HTERT RPE-1 (cell line): ENCODE measurements at regions not wholly inside any gene's neighbourhood (a gene's known extent, or its start where the extent isn't known, plus 50 kb on each side); places are given as distances from the start of the nearest gene placed in this dataset.
"Not testable (repeated sequence)": the region's sequence is repeated elsewhere in the genome, so short reads cannot be mapped to it uniquely, and the experiment has no call there.

ENCODE experiments used
- in situ Hi-C: fragments of 300-500 bp; cut with MboI; formaldehyde crosslinking; loops from 4 replicates; pipeline ENCODE4 v1.14.3; 2020; ENCODE audit warnings: low sequenced_read_pairs

DNA sequence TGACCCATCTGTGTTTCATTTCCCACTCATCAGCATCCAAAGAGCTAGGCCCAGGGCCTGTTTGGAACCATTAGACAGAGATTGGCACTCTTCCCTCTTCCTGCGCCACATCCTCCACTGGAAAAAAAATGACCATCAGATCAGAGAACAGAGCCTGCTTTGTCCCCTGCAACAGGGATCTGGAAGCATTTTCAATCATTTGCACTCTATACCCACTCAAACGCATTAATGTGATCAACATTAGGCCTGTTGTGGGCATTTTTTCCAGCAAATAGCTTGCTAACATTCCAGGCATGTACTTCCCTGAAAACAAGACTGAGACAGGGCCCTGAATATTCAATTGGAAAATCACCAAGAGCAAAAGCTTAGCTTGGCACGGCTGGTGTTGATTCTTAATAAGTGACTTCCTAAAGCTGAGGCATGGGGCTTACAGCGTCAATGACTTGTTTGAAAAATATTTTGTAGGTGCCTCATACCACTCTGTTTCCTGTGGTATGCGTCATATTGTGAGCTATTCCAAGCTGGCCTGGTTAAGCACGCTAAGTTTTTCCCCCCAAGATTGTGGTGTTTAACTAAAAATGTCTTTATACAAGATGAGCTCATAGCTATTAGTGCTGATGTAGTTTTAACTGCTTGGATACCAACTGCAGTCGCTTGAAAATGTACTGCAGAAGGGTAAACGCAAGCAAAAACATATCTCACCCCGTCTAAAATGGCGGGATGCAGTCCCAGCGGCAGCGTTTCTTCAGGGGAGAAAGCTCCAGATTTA, 404.4 kb downstream of the SPRY2 start:
- in situ Hi-C loops: no loop called here

DNA sequence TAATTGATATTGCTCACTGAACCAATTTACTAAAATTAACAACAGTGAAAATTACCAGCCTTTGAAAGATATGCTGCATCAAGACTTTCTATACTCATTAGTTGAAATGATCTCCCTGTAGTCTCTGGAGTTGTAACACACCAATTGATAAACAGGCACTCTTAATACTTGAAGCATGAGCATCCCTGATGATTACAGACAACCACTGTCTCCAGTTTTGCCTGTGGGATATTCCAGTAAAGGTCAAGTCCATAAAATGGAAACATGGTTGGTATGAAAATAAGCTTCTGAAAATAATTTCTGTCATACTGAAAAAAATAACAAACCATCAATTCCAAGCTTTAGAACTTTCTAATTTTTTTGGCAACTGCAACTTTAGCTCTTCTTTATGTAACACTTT, 405.8 kb downstream of the SPRY2 start:
- in situ Hi-C loops: no loop called here

DNA sequence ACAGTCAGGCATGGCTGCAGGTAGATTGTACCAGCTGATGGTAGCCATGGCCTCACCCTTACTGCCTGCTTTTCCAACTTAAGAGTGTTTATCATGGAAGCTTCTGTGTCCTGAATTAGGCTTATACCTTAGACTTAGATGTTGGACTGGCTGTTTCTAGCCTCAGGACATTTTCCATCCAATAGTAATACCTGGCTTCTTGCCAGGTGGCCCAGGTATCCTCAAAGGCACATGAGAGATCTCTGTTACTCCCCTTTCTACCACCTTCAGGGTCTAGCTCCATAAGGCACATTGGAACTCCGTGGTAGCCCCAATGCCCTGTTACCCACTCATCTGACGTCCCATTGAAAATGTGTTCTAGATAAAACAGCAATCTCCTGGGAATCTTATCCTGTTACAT, 407.5 kb downstream of the SPRY2 start:
- in situ Hi-C loops: no loop called here

DNA sequence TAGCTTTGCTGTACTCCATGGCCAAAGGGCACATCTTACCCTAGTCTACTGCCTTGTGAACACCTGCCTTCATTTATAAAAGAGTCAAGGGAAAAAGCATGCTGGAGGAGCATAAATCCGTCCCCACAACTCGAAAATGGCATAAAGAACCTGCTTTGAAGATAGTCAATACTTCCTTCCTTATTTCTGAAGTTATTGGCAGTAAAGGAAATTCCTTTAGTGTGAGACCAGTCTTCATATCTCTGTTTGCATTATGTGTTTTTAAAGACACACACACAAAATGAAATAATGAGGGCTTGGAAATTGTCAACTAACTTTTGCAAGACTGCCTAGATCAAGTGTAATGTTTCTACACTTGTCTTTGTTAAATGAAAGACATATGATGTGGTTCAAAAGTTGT, 408.4 kb downstream of the SPRY2 start:
- in situ Hi-C loops: no loop called here

DNA sequence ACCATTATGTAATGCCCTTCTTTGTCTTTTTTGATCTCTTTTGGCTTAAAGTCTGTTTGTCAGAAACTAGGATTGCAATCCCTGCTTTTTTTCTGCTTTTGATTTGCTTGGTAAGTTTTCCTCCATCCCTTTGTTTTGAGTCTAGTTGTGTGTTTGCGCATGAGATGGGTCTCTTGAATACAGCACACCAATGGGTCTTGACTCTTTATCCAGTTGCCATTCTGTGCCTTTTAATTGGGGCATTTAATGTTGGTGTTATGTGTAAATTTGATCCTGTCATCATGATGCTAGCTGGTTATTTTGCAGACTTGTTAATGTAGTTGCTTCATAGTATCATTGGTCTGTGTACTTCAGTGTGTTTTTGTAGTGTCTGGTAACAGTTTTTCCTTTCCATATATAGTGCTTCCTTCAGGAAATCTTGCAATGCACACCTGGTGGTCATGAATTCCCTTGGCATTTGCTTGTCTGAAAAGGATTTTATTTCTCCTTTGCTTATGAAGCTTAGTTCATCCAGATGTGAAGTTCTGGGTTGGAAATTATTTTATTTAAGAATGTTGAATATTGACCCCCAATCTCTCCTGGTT, 416.9 kb downstream of the SPRY2 start:
- in situ Hi-C loops: not testable (repeated sequence)

DNA sequence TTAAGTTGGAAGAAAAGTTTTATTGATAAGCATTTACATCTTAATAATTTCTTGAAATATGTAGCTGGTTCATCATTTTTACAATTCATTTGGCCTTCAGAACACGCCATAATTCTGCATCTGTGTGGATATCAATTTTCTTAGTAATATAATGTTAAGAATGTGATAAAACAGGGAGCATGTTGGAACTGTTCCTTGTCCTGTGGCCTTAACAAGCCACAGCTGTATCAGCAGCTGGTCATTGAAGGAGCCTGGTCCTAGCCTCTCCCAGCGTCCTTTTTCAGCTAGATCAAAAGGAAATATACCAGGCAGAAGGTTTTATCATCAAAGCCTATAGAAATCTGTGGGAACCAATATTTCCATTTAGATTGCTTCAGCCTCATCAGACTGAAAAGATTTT, 421.8 kb downstream of the SPRY2 start:
- in situ Hi-C loops: no loop called here

DNA sequence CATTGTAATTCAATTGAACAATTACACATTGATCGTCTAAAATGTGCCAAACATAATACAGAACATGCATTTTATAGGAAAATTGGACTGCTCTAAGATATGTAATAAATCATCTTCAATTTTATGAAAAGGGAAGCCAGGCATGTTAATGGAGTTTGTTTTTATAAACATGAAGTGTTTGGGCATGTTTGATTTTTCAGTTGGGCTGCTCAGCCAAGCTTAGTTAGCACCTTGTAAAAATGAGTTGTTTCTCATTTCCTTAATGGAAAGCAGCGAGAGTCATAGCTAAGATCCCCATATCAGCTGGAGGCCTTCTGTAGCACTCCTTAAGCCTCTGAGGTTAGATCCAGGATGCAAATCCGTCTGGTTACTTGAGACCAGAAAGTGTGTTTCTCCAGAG, 422.3 kb downstream of the SPRY2 start:
- in situ Hi-C loops: no loop called here

DNA sequence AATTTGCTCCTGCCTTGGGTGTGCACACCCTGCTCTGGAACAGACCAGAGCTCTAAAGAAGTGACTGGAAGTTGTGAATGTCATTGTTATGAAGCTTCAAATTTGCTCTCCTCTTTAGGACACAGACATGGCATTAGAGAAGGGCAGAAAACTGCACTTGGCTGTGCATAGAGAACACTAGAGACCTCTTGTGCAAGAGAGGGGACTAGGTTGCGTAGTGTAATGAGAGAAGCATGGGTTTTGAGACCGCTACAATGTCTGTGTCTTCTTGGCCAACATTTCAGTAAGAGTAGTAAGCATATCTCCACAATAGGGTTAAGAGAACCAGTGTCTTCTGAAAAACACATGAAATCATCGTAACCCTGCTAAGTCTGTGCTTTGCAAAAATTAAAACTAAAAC, 423.3 kb downstream of the SPRY2 start:
- in situ Hi-C loops: no loop called here

DNA sequence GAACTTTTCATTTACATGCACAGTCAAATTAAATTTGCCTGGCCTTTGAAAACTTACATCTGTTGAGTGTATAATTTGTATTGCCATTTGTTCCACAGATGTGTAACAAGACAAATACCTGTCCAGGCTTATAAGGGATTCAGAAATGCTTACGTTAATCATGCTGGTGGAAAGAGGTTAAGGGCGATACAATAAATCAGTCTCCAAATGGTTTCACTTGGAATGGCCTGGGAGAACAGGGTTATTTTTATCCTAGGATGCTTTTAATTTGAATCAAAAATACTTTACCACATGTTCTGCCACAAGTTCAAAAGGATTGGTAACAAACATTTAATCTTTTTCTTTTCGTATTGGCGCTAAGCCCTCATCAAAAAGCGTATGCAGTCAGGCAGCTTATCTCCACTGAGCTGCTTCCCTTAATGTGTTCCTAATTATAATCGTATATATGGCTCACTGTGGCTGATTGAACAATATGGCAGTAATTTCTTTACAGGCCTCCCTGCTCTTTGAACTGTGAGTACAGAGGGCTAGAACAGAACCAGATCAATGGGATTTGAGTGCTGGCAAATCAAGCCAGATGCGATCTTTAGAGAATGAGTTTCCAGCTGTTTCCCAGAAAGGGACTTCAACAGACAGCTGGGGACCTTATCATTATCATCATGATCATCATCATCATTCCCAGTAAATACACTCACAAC, 425.7 kb downstream of the SPRY2 start:
- in situ Hi-C loops: no loop called here

DNA sequence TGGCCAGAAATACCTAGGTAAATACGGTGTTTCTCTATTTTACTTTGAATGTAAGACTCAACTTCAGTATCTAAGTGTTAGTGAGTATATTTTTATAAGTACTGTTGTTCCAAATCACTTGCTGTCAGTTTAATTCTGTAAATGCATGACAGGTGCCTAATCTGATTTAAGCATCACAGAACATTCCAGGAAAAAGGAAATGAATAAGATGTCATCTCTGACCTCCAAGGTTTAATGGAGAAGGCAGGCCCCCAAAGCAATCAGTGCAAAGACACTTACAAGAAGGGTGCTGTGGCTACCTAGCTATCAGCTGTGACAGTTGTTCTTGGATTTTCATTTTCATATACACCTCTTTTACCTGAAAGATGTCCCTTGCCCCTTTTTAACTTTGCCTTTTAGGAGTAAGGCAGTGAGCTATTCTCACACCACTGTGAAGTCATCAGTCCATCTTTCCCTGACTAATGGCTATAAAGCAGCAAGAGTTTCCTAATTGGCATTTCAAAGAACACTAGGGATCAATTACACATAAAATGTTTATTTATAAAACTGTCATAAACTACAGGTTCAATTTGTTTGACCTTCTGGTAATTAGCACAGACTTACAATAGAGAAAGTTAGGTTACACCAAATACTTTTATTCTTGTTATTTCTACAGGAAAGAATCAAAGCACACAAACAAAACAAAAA, 427.6 kb downstream of the SPRY2 start:
- in situ Hi-C loops: no loop called here

DNA sequence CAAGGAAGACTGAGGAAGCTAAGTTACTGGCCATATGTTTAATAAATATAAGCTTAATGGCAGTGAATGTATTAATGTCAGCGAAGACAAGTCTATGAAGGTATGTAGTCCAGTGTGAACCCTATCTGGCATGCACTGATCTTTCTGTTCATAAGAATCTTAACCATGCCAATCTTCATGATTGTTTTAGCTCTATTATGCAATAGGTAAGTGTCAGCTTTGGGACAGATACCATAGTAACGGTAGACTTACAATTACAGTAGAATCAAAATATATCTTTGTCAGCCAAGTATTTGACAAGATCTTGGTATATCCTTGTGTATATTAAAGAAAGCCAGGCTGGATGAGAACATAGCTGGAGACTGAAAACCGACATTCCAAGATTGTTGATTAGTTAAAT, 428.5 kb downstream of the SPRY2 start:
- in situ Hi-C loops: no loop called here

DNA sequence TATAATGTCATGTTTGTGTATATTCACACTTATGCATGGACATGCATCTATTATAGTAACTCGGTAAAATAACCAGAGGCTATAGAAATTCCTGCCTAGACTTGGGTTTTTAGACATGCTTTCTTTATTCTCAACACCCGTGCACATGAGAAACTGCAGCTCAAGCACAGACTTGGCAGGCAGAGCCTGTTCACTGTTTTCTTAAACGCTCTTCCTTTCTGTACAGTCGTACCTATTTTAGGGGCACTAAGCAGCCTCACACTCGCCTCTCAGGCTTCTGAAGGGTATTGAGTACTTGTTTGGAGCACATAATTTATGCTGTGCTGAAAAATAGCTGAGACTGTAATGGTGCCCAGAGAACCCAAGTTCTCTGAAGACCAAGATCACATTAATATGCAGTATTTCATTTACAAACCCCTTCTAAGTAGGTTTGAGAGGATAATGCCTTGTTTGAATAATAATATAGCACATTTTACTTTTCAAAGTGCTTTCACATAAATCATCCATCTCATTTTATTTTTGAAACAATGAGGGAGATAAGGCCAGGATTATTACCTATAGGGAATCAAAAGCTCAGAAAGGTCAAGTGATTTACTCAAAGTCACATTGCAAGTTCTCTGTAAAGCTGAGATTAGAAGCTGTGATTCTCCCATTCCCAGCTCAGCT, 429.9 kb downstream of the SPRY2 start:
- in situ Hi-C loops: no loop called here

DNA sequence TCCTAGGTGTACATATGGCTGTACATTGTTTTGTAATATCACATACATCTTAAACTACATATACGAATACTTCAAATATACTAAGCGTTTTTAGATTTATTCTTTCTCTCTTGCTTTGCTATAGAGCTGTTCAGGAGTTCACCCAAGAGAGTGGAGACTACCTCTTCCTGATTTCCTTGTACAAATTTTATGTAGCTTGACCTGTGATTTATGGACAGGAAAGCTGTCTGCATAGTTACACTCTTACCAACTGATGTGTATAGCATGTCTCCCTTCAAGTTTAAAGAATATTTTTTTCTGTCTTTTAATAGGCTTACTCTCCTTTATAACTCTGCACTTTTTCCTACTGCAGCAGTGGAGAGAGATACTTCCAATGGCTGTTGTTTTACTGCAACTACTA, 428.7 kb downstream of the NDFIP2 start:
- in situ Hi-C loops: no loop called here

DNA sequence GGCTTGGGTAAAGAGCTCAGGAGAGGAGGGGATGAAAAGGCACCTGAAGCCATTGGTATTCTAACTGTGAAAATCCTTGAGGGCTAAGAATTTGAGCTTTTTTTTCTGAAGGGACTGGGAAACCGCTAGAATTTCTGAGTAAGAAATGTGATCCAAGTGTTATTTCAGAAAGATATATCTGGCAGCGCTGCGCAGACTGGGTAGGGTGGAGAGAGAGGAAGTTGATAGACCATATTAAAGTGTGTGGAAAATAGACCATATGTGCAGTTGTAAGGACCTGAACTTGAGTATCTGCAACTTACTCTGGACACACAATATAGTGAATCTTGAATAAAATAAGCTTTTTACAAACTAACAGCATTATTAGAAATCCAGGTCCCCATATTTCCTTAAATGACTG, 427.4 kb downstream of the NDFIP2 start:
- in situ Hi-C loops: no loop called here

DNA sequence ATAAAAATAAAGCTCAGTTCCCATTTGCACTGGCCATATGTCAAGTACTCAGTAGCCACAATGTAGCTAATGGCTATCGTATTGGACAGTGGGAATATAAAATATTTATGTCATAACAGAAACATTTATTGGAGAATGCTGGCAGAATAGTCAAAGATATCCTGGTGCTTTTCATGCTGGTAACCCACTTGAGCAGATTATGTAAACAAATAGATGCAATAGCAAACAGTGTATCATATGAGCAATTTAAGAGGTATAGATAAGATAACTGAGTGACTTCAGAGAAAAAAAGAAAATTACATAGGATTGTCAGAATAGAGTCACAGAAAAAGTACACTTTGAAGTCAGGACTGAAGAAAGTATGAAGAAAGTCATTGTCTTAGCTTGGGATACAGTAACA, 426.6 kb downstream of the NDFIP2 start:
- in situ Hi-C loops: no loop called here

DNA sequence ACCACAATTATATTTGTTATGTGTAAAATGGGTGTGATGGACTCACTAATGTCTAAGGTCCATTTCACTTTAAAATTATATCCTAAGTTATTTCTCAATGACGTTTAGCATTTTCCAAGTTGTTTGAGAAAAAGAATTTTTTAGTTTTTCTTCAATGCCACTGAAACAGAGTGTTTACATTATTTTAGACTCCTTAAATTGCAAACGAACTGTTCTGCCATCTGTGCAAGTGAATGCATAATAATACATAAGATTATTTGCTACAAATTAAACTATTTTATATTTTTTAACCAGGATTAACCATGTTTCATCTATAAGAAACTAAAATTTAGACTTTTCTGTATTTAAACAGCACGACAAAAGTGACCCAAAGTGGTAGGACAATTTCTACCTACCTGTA, 425.4 kb downstream of the NDFIP2 start:
- in situ Hi-C loops: no loop called here

DNA sequence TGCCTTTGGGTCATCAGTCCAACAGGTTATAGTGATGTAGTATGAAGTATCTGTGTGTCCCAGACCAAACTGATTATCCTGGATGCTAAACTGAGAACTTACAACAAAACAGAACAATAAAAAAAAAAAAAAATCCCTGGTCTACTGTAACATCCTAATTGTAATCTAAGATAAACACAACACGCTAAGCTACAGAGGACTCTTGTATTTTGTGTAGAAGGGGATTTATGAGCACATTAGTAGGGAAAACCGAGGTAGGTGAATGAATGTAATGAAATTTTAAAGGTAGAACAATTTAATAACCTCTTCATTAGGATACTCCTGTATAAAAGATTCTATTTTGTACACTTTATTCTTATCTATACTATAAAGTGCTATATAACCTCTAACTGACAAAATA, 424.1 kb downstream of the NDFIP2 start:
- in situ Hi-C loops: no loop called here

DNA sequence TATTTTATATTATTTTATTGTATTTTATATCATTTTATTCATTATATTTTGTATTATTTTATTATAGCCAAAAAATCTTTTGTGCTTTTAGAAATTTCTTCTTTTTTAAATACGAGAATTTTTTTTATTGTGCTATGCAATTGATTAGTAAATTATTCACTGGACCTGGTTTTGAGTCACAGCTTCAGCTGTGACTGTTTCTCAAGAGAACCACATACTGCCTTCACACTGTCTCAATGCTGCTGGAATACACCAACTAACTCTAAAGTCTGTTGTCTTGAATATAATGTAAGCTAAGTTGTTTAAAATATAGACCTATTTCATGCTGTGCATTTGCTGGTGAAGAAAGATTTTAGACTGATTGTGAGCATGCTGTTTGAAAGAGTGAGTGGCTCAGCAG, 423.6 kb downstream of the NDFIP2 start:
- in situ Hi-C loops: no loop called here

DNA sequence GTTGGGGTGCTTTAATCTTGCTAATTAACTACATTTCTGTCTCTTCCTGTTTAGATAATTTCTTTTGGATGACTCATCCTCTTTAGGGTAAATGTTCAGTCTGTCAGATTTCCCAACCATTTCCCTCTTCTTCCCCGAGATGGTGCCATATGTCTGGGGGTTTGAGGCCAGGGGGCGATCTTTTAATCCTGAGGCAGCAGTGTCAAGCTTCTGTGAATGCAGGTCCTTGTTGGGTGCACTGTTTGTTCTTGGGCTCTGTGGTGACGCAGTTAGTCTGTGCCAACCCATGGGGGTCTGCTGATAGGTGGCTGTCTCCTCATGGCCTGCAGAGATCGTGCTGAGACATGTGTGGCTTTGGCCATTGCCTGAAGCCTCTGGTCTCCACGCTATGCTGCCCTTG, 420.4 kb downstream of the NDFIP2 start:
- in situ Hi-C loops: no loop called here

DNA sequence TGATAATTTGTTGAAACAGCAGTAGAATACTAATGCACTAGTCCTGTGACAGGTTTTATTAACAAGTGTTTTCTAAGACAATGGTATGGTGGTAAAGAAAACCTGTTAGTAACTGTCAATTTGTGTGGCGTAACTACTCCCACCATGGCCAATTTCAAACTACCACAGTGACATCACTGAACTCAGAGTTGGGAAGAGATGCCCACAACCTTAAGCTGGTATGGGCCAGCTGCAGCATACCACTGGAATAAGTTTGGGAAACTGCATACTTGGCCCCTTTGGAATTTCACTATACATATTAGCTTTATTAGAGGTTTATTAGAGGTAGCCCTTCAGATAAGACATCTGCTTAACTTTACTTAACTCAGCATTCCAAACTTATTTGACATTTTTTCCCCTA, 419.4 kb downstream of the NDFIP2 start:
- in situ Hi-C loops: no loop called here

DNA sequence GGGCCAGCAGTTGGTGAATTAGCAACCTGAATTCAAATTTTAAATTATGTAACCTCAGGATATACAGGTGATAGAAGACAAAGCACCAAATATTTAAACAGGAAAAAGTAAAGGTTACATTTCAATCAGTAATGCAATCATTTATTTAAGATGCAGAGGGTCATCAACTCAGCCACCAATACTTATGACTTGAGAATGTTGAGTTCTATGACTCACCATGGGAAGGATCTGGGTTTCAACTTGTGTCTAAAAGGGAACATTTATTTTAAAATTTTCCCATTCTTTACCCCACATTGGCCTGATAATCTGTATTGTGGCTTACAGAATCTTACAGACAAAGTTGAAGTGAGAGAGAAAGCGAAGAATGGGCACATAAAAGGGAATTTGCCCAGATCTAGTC, 418.0 kb downstream of the NDFIP2 start:
- in situ Hi-C loops: no loop called here
